C4-2B (cell line): ENCODE measurements at regions not wholly inside any gene's neighbourhood (a gene's known extent, or its start where the extent isn't known, plus 50 kb on each side); places are given as distances from the start of the nearest gene placed in this dataset.

Source experiments
- H3K27ac ChIP-seq: fragments of 450-650 bp; 2 replicates; pipeline ENCODE4 v1.5.1; 2017
- CTCF ChIP-seq: fragments of 450-650 bp; conservative IDR thresholded peaks from 2 replicates; pipeline ENCODE4 v1.5.1; 2017; ENCODE audit warnings: mild to moderate bottlenecking
- ZFX ChIP-seq: fragments of 450-650 bp; IDR thresholded peaks from 2 replicates; pipeline ENCODE4 v1.6.1; 2017

- no peak overlapping the region for H3K27ac ChIP-seq
- TF ChIP-seq CTCF (no peak), ZFX (no peak)
These were observed 105.2 kb downstream of the PLCE1 start for GRCh38 chr10:94098896-94099295.

- TF ChIP-seq CTCF: no peak
- no peak for TF ChIP-seq ZFX
- no peak overlapping the region for H3K27ac ChIP-seq
These were observed 108.2 kb downstream of the PLCE1 start for GRCh38 chr10:94101894-94102293.

GRCh38 chr10:94102436-94102835 is 108.7 kb downstream of the PLCE1 start:
- no peak overlapping the region for H3K27ac ChIP-seq
- TF ChIP-seq ZFX: no peak
- TF ChIP-seq CTCF: no peak

- H3K27ac ChIP-seq: no peak overlapping the region
- TF ChIP-seq ZFX: no peak
These were observed 109.5 kb downstream of the PLCE1 start for GRCh38 chr10:94103192-94103591.

GRCh38 chr10:94103801-94104221 is 110.1 kb downstream of the PLCE1 start:
- no peak overlapping the region for H3K27ac ChIP-seq
- TF ChIP-seq ZFX (no peak), CTCF (no peak)

- H3K27ac ChIP-seq: no peak overlapping the region
- TF ChIP-seq ZFX (no peak), CTCF (no peak)
These were observed 110.7 kb downstream of the PLCE1 start for GRCh38 chr10:94104316-94105000.

GRCh38 chr10:94105226-94105625 is 111.5 kb downstream of the PLCE1 start:
- H3K27ac ChIP-seq: no peak overlapping the region
- TF ChIP-seq CTCF (no peak), ZFX (no peak)

GRCh38 chr10:94107191-94107590 is 113.5 kb downstream of the PLCE1 start:
- TF ChIP-seq CTCF (no peak), ZFX (no peak)

More at GRCh38 chr10:94107191-94107590, 113.5 kb downstream of the PLCE1 start:
- H3K27ac ChIP-seq: no peak overlapping the region
